Neural crest cell (in vitro differentiated cells): ENCODE measurements at regions not wholly inside any gene's neighbourhood (a gene's known extent, or its start where the extent isn't known, plus 50 kb on each side); places are given as distances from the start of the nearest gene placed in this dataset.
A peak's percentile ranks its signal among the peaks of the same experiment; 100 is the strongest.

Experiments used
- DNase-seq: peaks from one replicate; pipeline ENCODE4 v3.0.0; 2021; ENCODE audit warnings: low read depth, mixed read lengths, low spot score
- H3K27ac Mint-ChIP-seq: one replicate; pipeline ENCODE4 v1.8.0; 2021; ENCODE audit warnings: mild to moderate bottlenecking, mixed read lengths; ENCODE audit not compliant: unreplicated experiment
- H3K27me3 Mint-ChIP-seq: 2 replicates; pipeline ENCODE4 v1.8.0; 2021; ENCODE audit warnings: low read depth, mild to moderate bottlenecking, mixed read lengths
- H3K36me3 Mint-ChIP-seq: 2 replicates; pipeline ENCODE4 v1.8.0; 2021; ENCODE audit warnings: low read depth, mild to moderate bottlenecking, mixed read lengths
- H3K4me1 Mint-ChIP-seq: 2 replicates; pipeline ENCODE4 v1.8.0; 2021; ENCODE audit warnings: mixed read lengths
- H3K4me3 Mint-ChIP-seq: one replicate; pipeline ENCODE4 v1.8.0; 2021; ENCODE audit warnings: mild to moderate bottlenecking, mixed read lengths
- H3K9me3 Mint-ChIP-seq: 2 replicates; pipeline ENCODE4 v1.8.0; 2021; ENCODE audit warnings: mixed read lengths
- TF ChIP-seq, protein P1 (sequence below): fragments of 200-600 bp; sonication (generic); conservative IDR thresholded peaks from 2 replicates; pipeline ENCODE4 v1.5.0; 2021; ENCODE audit warnings: antibody characterized with exemption, mild to moderate bottlenecking

GRCh38 chr19:30790056-30790680 is 418.0 kb downstream of the ZNF536 start:
- H3K27me3 Mint-ChIP-seq, result peaks cover 22% of the 10 kb centered on the region
- DNase-seq, result no peak
- TF ChIP-seq, protein P1, sequence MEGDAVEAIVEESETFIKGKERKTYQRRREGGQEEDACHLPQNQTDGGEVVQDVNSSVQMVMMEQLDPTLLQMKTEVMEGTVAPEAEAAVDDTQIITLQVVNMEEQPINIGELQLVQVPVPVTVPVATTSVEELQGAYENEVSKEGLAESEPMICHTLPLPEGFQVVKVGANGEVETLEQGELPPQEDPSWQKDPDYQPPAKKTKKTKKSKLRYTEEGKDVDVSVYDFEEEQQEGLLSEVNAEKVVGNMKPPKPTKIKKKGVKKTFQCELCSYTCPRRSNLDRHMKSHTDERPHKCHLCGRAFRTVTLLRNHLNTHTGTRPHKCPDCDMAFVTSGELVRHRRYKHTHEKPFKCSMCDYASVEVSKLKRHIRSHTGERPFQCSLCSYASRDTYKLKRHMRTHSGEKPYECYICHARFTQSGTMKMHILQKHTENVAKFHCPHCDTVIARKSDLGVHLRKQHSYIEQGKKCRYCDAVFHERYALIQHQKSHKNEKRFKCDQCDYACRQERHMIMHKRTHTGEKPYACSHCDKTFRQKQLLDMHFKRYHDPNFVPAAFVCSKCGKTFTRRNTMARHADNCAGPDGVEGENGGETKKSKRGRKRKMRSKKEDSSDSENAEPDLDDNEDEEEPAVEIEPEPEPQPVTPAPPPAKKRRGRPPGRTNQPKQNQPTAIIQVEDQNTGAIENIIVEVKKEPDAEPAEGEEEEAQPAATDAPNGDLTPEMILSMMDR, result no peak
- no peaks in the 10 kb centered on the region for H3K36me3 Mint-ChIP-seq
- H3K27ac Mint-ChIP-seq, result no peak overlapping the region
- peaks cover 6% of the 10 kb centered on the region for H3K9me3 Mint-ChIP-seq
- H3K4me1 Mint-ChIP-seq, result no peaks in the 10 kb centered on the region
- H3K4me3 Mint-ChIP-seq, result no peak overlapping the region

GRCh38 chr19:30788105-30788765 is 416.1 kb downstream of the ZNF536 start:
- H3K27me3 Mint-ChIP-seq, result peaks cover 8% of the 10 kb centered on the region
- peaks cover 7% of the 10 kb centered on the region for H3K9me3 Mint-ChIP-seq
- H3K4me3 Mint-ChIP-seq, result no peak overlapping the region
- H3K4me1 Mint-ChIP-seq, result no peaks in the 10 kb centered on the region
- DNase-seq, result no peak
- H3K27ac Mint-ChIP-seq, result no peak overlapping the region
- TF ChIP-seq, protein P1, result no peak
- no peaks in the 10 kb centered on the region for H3K36me3 Mint-ChIP-seq

DNA sequence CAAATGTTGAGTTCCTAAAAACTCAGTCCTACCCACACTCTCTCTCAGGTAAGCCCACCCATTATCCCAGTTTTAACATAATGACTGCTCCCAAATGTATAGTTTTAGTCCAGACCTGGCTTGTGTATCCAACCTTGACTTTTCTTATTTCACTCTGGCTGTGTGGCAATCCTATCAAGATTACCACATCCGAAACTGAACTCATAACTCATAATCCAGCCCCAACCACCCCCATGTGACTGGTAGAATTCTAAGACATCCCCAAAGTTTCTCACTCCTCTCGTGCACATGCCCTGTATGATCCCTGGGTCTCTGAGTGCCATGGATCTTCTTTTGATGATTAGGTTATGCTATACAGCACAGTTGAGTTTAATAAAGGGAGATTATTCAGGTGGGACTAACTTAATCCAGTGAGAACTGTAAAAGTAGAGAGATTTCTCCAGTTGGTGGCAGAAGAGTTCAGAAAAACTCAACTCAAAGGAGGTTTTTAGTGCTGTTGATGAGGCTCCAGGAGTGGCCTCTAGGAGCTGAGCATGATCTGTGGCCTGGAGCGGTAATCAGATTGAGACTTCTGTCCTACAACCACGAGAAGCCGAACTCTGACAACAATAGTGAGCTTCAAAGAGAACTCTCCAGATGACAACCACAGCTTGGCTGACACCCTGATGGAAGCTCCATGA is 413.4 kb downstream of the ZNF536 start:
- H3K27me3 Mint-ChIP-seq, result peaks cover 5% of the 10 kb centered on the region
- peaks cover 7% of the 10 kb centered on the region for H3K9me3 Mint-ChIP-seq
- H3K27ac Mint-ChIP-seq, result no peak overlapping the region
- TF ChIP-seq, protein P1, result no peak
- no peak overlapping the region for H3K4me3 Mint-ChIP-seq
- H3K4me1 Mint-ChIP-seq, result no peaks in the 10 kb centered on the region
- H3K36me3 Mint-ChIP-seq, result no peaks in the 10 kb centered on the region
- DNase-seq, result no peak

DNA sequence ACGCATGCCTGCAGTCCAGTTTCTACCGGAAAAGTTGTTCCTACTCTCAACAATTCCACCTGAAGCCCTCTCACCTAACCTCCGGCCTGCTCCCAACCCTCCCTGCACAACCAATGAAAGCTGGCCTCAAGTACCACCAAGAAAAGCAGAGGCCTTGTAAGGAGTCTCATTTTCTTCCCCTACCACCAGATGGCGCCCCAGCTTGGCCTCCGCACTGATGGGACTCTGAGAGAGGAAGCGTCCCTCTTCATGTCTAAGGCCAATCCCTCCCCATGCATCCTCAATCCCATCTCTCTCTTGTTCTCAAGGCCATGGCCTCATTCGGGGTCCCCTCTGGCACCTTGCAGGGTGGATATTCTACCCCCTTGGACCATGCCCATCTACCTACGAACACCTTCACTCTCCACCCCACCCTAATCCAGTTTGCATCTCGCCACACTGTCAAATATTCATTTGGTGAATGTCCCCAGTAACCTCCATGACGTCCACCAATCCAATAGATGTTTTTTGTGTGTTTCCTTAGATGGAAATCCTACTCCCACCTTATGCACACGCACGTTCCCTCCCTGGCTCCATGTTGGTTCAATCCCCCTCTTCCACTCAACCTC is 412.8 kb downstream of the ZNF536 start:
- H3K27ac Mint-ChIP-seq, result no peak overlapping the region
- peaks cover 5% of the 10 kb centered on the region for H3K27me3 Mint-ChIP-seq
- no peak overlapping the region for H3K4me3 Mint-ChIP-seq
- H3K4me1 Mint-ChIP-seq, result no peaks in the 10 kb centered on the region
- TF ChIP-seq, protein P1, result peak; percentile 66
- H3K36me3 Mint-ChIP-seq, result no peaks in the 10 kb centered on the region
- H3K9me3 Mint-ChIP-seq, result peaks cover 7% of the 10 kb centered on the region
- peak; percentile 47 for DNase-seq

- DNase-seq, result no peak
- Mint-ChIP-seq H3K9me3 (peaks cover 4% of the 10 kb centered on the region), H3K27ac (no peak overlapping the region), H3K4me3 (no peak overlapping the region), H3K36me3 (no peaks in the 10 kb centered on the region), H3K4me1 (no peaks in the 10 kb centered on the region), H3K27me3 (peaks cover 5% of the 10 kb centered on the region)
- TF ChIP-seq, protein P1, result no peak
These were observed 411.8 kb downstream of the ZNF536 start for GRCh38 chr19:30783936-30784335.
